ENCODE measurements at regions not wholly inside any gene's neighbourhood (a gene's known extent, or its start where the extent isn't known, plus 50 kb on each side); places are given as distances from the start of the nearest gene placed in this dataset.
"Not testable (repeated sequence)": the region's sequence is repeated elsewhere in the genome, so short reads cannot be mapped to it uniquely, and the experiment has no call there.

DNA sequence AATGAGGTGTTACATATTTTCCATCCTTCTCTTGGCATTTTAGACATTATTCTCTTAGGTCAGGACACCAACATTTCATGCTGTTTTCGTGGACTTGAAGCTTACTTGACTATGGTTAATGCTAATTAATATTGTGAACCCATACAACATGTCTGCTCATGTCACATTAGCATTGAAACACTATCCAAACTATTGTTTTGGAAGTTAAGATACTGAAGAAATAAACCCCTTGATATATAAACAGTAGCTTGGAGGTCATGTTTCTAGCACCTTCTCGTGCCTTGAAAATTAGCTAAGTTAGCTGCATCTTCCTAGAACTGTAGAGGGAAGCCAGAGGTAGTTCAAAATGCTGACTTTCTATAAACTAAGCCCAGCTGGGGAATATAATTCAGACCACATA, 288.8 kb downstream of the LTN1 start:
- DNase-seq (ENCODE audit: low read depth in 2 of 2) = no peak

DNA sequence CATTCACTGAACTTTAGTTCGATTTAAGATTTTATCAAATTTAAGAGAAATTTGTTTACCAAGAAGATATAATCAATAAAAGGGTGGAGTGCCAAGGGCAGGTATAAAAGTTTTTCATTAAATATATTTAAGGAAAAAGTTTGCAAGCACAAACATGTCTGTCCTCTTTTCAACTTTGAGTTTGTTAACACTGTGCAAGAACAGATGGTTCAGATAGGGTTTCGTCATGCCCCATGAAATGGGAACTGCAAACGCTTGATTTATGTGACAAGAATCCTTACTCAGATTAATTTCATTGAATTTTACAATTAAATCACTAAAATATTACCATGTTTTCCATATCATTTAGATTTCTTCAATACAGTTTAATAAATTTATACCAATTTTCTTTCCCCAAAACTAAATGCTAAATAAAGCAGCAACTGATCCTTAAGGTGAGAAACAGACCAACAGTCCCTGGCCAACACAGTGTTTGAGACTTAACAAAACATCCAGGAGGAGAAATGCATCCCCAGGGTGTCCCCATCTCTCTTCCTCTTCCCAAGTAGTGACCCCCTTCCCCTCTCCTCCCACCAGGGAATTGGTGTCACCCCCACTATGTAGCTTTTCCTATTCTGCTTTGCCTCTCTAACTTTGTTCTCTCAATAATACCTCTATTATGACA, 292.9 kb downstream of the LTN1 start:
- no peak for DNase-seq (ENCODE audit: low read depth in 2 of 2)

DNA sequence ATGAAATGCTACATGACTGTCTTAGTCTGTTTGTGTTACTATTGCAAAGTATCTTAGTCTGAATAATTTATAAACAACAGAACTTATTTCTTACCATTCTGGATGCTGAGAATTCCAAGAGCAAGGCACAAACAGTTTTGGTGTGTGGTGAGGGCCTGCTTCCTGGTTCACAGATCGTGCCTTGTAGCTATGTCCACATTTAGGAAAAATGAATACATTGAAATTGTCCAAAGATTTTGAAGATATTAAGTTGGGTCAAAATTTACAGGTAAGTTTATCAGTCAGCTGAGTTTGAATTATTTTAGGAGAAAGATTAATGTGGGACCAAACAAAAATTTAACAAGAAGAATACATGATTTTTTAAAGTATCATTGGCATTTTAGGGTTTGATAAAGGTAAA, 293.5 kb downstream of the LTN1 start:
- DNase-seq (ENCODE audit: low read depth in 2 of 2) = no peak

DNA sequence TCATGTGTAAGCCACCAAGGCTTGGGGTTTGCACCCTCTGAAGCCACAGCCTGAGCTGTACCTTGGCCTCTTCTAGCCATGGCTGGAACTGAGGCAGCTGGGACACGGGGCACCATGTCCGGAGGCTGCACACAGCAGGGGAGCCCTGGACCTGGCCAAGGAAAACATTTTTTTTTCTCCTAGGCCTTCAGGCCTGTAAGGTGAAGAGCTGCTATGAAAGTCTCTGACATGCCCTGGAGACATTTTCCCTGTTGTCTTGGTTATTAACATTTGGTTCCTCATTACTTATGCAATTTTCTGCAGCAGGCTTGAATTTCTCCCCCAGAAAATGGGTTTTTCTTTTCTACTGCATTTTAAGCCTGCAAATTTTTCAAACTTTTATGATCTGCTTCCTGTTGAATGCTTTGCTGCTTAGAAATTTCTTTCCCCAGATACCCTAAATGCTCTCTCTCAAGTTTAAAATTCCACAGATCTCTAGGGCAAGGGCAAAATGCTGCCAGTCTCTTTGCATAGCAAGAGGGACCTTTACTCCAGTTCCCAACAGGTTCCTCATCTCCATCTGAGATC, 295.8 kb downstream of the LTN1 start:
- no peak for DNase-seq (ENCODE audit: low read depth in 2 of 2)

DNA sequence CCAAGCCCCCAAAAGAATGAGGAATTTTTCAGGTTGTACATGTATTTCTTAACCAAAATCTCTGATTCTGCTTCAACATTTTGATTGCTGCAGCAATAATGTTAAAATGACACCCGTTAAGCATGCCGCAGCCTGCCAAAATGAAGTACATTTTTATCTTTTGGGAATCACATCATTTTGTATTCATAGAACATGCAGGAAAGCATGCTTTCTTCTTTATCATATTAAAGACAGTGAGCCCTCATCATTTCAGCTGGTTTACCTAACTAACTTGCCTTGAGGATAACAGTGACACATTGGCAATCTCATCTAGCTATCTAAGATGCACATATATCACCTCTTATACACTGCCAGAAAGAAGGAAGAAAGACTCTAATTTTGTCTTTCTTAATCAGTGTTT, 299.2 kb downstream of the LTN1 start:
- DNase-seq (ENCODE audit: low read depth in 2 of 2) = no peak

DNA sequence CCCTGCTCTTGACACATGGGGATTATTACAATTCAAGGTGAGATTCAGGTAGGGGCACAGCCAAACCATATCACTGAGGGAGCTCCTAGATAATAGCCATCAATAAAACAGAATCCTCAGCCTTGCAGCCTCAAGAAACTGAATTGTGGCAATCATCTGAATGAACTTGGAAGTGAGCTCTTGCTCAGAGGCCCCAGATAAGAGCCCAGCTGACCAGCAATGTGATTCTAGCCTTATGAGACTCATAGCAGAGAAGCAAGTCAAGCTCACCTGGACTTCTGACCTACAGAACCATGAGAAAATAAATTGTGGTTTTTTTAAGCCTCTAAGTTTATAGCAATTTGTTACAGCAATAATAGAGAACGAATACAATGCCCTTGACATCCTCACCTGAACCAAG, 302.5 kb downstream of the LTN1 start:
- DNase-seq (ENCODE audit: low read depth in 2 of 2) = no peak

DNA sequence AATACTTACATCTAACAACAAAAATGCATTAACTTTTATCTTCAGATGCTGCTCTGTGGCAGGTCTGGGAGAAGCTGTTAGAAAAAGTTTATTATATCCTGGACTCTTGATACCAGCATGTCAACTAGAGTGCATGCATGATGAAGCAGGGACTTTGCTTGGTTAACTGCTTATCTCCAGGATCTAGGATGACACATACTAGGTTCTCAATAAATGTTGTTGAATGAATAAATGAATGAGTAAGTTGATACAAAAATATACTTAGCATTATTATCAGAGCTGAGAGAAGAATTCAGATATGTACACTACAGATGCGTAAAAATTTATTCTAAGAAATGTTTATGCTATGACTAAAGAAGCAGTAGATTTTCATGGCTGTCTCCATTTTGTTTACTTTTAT, 304.3 kb downstream of the LTN1 start:
- no peak for DNase-seq (ENCODE audit: low read depth in 2 of 2)

DNA sequence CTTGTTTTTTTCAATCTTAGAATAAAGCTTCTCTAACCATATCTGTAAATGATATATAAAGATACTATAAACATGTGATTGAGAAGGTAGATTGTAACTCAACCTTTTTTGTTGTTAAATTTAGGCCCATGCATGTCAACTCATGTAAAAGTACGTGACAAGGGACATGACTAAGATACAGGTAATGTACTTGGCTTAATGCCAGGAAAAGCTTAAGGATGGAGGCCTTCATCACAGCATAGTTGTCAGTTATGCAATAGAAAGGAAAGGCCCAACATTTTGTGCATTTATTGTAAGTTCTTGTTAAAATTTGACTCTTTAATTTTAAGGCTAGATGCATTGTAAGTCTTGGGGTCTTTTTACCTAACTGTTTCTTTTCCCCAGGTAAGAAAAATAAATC, 305.1 kb downstream of the LTN1 start:
- DNase-seq (ENCODE audit: low read depth in 2 of 2) = no peak

DNA sequence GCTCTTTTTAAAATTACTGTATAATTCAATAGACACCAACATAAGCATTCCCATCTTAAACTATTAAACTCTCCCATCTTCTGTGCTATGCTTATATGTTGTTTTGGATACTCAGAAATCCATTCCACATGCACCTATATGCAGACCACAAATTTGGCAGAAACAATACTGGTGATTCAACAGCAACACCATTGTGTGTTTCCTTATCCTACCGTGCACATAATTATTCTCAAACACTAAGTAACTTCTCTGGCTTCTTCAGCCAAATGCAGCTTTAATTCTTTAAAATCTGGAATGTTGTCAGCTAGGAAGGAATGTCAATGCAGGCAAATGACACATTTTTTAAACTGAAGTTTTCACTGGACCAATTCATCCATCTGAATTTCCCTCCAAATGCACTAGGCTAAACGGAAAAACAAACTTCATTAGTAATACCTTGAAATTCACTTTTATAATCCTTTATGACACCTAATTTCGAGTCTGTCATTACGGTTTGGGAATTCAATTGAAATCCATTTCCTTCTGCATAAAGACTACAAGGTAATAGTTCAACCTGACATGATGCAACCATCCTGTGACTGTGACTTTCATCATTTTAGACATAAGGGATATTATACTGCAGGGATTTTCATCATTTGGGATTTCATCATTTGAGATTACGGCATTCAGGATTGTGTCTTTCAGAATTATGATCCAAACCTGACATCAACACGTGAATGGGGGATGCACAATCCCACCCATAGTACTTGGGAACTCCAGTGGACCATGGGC, 308.5 kb downstream of the LTN1 start:
- no peak for DNase-seq (ENCODE audit: low read depth in 2 of 2)

DNA sequence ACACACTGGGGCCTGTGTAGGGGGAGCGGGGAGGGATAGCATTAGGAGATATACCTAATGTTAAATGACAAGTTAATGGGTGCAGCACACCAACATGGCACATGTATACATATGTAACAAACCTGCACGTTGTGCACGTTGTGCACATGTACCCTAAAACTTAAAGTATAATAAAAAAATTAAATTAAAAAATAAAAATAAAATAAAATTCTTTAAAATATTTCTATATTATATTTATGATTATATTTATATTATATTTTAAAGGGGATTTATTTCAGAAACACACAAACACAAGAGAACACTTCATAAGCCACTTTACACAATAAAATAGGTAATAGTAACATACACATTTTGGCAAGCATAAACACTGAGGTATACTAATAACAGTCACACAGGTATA, 309.8 kb downstream of the LTN1 start:
- DNase-seq (ENCODE audit: low read depth in 2 of 2) = not testable (repeated sequence)

DNA sequence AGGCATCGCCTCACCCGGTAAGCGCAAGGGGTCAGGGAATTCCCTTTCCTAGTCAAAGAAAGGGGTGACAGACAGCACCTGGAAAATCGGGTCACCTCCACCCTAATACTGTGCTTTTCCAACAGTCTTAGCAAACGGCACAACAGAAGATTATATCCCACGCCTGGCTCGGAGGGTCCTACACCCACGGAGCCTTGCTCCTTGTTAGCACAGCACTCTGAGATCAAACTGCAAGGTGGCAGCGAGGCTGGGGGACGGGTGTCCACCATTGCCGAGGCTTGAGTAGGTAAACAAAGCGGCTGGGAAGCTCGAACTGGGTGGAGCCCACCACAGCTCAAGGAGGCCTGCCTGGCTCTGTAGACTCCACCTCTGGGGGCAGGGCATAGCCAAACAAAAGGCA, 315.6 kb downstream of the LTN1 start:
- not testable (repeated sequence) for DNase-seq (ENCODE audit: low read depth in 2 of 2)

DNA sequence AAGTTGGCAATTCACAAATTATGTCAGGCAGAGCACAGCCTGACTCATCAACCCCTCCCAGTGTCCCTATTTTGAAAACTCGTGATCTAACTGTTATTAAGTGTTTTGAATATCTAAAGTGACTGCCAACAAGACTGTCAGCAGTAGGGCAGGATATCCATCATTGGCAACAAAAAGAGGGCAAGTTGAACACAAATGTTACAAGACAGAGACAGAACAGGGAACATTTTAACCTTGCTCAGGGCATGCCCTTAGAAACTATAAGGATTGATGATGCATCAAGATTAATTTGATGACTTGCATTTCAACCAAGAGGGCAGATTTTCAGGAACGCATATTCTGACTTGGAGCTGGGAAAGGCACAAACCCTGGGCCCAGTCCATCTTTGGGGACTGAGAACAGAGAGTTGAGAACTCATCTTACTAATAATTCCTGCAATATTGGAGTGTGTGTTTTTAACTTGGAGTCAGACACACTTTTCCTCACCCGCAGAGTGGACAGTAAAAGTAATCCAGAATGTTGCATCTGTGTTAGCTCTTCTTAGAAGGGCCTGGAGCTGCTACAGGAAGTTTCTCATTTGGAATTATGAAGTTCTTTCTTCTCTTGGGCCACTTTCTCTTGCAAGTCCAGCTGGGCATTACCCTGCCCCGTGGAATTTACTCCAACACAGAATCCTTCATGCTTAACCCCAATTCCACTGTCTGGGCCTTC, 317.2 kb downstream of the LTN1 start:
- no peak for DNase-seq (ENCODE audit: low read depth in 2 of 2)

DNA sequence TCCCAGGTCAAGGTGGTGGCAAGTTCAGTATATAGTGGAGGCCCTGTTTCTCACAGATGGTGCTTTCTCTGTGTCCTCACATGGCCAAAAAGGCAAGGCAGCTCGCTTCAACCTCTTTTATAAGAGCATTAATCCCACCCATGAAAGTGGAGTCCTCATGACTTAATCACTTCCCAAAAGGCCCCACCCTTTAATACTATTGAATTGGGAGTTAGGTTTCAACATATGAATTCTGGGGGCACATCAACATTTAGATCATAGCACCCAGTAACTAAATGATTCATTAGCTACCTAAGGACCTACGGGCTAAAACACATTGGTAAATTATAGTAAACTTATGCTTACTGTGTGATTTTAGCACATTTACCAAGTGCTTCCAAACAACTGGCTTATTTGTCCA, 317.9 kb downstream of the LTN1 start:
- no peak for DNase-seq (ENCODE audit: low read depth in 2 of 2)

DNA sequence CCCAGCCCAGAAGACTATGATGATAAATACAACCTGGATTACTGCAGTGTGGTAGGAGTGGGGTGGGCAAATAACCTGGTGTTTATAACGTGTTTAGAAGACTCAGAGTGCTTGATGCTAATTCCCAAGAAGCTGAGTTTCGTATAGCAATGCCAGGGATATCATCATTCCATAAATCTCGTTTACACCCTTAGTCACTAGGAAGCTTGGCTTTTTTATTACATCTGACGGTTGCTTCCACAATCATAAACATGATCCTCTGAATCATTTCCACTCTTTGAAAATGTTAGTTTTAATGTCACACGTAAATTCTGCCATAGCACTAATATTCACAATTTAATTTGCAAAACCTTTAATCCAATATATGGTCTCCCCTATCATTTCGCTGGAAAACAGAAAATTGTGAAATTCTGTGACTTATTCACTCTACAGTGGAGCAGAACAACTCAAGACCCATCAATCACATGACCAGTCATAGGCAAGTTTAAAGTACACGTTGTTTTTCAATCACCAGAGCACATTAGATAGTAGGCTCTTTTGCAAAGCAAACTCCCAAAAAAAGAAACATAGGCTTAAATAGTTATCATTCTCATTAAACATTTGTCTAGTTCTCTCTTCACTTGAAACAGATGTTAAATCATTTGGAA, 321.0 kb downstream of the LTN1 start:
- DNase-seq (ENCODE audit: low read depth in 2 of 2) = no peak

DNA sequence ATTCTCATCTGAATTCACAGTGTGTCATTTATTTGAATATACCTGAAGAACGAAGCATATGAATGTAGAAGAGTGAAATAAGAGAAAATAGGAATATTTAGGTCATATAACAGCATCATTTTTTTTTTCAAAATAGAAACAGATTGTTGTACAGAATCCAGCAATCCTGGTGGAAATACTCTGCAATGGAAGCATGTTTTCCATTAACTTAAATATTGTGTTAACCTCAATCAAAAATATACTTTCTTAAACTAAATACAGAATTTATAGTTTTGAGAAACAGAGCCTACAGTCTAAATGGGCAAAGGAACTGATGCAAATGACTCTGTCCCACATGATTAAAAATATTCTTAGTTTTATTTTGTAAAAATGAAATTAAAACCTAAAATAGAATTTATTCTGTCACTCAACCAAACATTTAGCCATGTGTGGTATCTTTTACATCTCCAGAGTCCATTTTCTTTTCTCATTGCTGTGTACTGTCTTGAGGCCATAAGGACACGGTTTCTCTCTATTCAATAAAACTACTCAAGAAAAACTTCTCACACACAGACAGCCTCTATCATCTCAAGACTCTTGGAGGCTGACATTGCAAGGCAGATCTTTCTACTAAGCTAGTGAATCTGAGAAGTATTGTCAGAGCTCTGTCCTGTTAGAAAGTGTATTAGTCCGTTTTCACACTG, 322.6 kb downstream of the LTN1 start:
- DNase-seq (ENCODE audit: low read depth in 2 of 2) = no peak

DNA sequence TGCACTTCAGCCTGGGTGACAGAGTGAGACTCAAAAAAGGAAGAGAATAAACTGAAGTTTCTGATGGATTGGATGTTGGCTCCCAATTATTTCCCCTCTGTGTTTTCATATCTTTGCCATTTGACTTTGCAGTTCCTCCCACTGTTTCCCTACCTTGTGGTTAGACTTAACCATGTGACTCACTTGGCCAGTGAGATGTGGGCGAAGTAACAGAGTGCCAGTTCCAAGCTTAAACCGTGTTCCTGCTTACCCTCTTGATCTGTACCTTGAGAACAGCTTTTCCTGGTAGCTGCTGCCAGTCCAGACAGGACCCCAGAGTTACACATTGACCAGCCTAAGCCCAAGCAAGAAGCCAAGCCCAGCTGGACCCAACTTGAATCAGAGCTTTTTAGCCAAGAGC, 323.4 kb downstream of the LTN1 start:
- no peak for DNase-seq (ENCODE audit: low read depth in 2 of 2)

DNA sequence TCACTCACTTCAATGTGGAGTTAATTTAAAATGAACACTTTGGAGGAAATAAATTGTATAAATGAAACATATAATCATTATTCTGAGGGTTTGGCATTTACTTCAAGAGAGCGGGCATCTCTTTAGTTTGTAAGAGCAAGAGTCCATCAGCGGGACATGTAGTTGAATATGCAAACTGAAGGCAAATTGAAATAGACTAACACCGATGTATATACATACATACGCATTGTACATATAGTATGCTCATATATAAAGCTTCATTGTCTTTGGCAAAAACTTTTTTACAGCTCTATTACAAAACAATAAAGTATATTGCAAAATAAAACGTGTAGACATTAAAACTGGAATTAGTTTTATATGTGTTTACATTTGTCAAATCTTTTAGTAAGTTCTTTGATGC, 328.9 kb downstream of the LTN1 start:
- no peak for DNase-seq (ENCODE audit: low read depth in 2 of 2)

DNA sequence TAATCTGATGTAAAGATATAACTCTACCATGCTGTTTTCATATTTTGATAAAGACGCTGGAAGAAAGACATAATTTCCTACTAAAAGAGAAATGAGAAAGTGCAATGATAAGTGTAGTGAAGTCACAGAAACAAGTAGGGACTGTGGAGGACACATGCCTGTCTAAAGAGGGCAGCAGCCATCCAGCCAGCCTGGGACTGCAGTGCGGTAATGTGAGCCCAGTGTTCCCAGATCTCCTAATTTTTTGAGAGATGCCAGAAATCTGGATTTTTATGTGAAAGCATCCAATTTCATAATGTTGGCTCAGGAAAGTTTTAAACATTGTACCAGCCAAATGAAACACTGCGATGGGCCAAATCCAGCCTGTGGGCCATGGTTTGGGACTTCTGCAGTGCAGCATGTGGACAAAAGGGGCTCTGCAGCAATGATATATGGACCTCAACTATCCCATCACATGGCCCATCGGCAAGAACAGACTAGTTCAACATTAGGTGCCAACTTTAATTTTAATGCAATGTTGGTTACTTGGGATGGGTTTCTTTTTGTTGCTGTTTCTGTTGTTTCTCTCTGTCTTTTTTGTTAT, 329.5 kb downstream of the LTN1 start:
- no peak for DNase-seq (ENCODE audit: low read depth in 2 of 2)

DNA sequence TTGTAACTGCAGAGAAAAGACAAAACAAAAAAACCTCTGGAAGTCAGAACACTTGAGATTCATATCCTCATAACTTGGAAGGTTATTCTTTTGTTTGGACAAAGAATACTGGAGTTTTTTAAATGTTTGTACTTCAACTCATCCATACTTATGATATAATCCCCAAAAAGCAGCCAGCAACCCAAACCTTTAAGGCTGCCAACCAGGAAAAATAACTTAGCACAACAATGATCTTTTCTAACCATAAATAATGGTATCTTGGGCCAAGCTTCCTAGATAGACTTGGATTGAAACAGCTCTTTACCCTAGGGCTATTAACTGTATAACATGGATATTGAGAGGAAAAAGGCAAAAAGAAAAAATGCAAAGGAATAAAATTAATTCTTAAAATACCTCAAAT, 335.1 kb downstream of the LTN1 start:
- DNase-seq (ENCODE audit: low read depth in 2 of 2) = no peak

DNA sequence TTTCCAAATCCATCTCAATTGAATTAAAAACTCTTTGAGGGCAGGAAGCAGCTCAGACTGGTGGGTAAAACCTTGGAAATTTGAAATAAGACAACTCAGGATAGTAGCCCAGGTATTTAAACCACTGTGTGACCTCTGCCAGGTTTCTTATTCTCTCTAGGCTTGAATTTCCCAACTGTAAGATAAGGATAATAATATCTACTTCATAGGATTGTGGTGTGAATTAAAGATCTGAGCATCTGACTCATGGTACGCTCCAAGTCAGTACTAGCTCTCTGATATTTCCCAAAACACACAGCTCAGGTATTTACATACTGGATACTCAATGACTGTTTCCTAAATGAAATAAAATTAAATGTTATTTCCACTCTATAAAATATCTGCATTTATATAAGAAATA, 337.2 kb downstream of the LTN1 start:
- no peak for DNase-seq (ENCODE audit: low read depth in 2 of 2)

DNA sequence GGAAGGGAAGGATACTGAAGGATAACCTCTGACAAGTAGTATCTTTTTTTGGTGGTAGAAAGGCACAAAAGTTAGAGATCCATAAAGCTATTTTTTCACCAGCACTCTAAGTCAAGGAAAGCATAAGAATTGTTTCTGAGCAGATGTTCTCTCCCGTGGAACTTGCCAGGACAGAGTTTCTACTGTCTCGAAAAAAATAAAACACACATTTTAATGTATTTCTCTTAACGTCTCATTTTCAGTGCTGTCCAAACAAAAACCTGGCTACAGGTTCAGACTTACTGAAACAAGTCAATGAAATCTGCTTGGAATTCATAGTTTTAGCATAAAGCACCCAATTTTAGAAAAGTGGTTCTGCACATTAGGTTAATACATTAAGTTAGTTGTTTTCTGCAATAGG, 338.3 kb downstream of the LTN1 start:
- DNase-seq (ENCODE audit: low read depth in 2 of 2) = no peak
